HepG2 (cell line): ENCODE measurements at regions not wholly inside any gene's neighbourhood (a gene's known extent, or its start where the extent isn't known, plus 50 kb on each side); places are given as distances from the start of the nearest gene placed in this dataset.

ENCODE experiments used
- CTCF ChIP-seq: sonication (generic); formaldehyde crosslinking; IDR thresholded peaks from 2 replicates; pipeline ENCODE4 v1.5.0; 2020; ENCODE audit warnings: mild to moderate bottlenecking, missing genetic modification reagents, moderate library complexity
- HMGXB4 ChIP-seq, 2 experiments: sonication (generic) in 1 of 2; formaldehyde crosslinking in 1 of 2; IDR thresholded peaks; 2 replicates each; pipeline versions ENCODE4 v1.4.0 to v1.6.1; 2018 to 2020; ENCODE audit warnings: missing genetic modification reagents in 2 of 2, borderline replicate concordance in 1 of 2, low read depth in 1 of 2, mild to moderate bottlenecking in 1 of 2, missing biosample characterization in 1 of 2
- MTA3 ChIP-seq: sonication (generic); formaldehyde crosslinking; IDR thresholded peaks from 2 replicates; pipeline ENCODE4 v1.4.0; 2020; ENCODE audit warnings: missing genetic modification reagents
- NFE2L2 ChIP-seq: fragments of 150-350 bp; IDR thresholded peaks from 2 replicates; pipeline ENCODE4 v1.6.1; 2014; ENCODE audit warnings: low read length
- PAX8 ChIP-seq: sonication (generic); formaldehyde crosslinking; IDR thresholded peaks from 2 replicates; pipeline ENCODE4 v1.8.0; 2022; ENCODE audit warnings: mild to moderate bottlenecking, missing genetic modification reagents, borderline replicate concordance
- PCBP2 ChIP-seq: fragments of 200-400 bp; formaldehyde crosslinking; optimal IDR thresholded peaks from 2 replicates; pipeline ENCODE3; 2018; ENCODE audit warnings: low read length, low read depth; ENCODE audit not compliant: poor library complexity, severe bottlenecking
- SP4 ChIP-seq: sonication (generic); formaldehyde crosslinking; IDR thresholded peaks from 2 replicates; pipeline ENCODE4 v1.8.1; 2023; ENCODE audit warnings: mild to moderate bottlenecking, missing genetic modification reagents
- THRA ChIP-seq: sonication (generic); formaldehyde crosslinking; IDR thresholded peaks from 2 replicates; pipeline ENCODE4 v1.4.0; 2020; ENCODE audit warnings: missing genetic modification reagents, borderline replicate concordance
- ZNF138 ChIP-seq: sonication (generic); formaldehyde crosslinking; IDR thresholded peaks from 2 replicates; pipeline ENCODE4 v1.5.0; 2020; ENCODE audit warnings: mild to moderate bottlenecking, low read depth, missing genetic modification reagents
- ZNF580 ChIP-seq: IDR thresholded peaks from 2 replicates; pipeline ENCODE4 v1.6.1; 2016; ENCODE audit warnings: low read depth, borderline replicate concordance
- ZNF629 ChIP-seq: sonication (generic); formaldehyde crosslinking; conservative IDR thresholded peaks from 2 replicates; pipeline ENCODE4 v1.5.0; 2020; ENCODE audit warnings: missing genetic modification reagents
- ZNF768 ChIP-seq: sonication (generic); formaldehyde crosslinking; IDR thresholded peaks from 2 replicates; pipeline ENCODE4 v1.4.0; 2020; ENCODE audit warnings: missing genetic modification reagents

- TF ChIP-seq ZNF580 (CRISPR knock-in tag) (0 out of 2 replicates have a peak, but pooled peaks have one; percentile 7), ZNF768 (CRISPR knock-in tag) (no peak), CTCF (CRISPR knock-in tag) (no peak), PAX8 (CRISPR knock-in tag) (0 out of 2 replicates have a peak, but pooled peaks have one; percentile 50), ZNF629 (CRISPR knock-in tag) (peak; percentile 93), HMGXB4 (CRISPR knock-in tag; IDR thresholded peaks at IDR 0.05; ENCODE audit: borderline replicate concordance in 1 of 2, low read depth in 1 of 2) (peak in 1 of 2 experiments; percentile 5; a peak in 1 of 4 replicates), PCBP2 (no peak), THRA (CRISPR knock-in tag) (0 out of 2 replicates have a peak, but pooled peaks have one; percentile 44), ZNF138 (CRISPR knock-in tag) (0 out of 2 replicates have a peak, but pooled peaks have one; percentile 38), SP4 (no peak), MTA3 (CRISPR knock-in tag) (no peak), NFE2L2 (no peak)
- TF ChIP-seq, all 625 proteins: peak for 13
Measured at GRCh38 chr20:50280851-50281655, 90.4 kb downstream of the CEBPB start (continued).
